ENCODE measurements at regions not wholly inside any gene's neighbourhood (a gene's known extent, or its start where the extent isn't known, plus 50 kb on each side); places are given as distances from the start of the nearest gene placed in this dataset.

GRCh38 chr4:96606451-96606850, 766.6 kb downstream of the PDHA2 start:
- TF ChIP-seq, protein P1, sequence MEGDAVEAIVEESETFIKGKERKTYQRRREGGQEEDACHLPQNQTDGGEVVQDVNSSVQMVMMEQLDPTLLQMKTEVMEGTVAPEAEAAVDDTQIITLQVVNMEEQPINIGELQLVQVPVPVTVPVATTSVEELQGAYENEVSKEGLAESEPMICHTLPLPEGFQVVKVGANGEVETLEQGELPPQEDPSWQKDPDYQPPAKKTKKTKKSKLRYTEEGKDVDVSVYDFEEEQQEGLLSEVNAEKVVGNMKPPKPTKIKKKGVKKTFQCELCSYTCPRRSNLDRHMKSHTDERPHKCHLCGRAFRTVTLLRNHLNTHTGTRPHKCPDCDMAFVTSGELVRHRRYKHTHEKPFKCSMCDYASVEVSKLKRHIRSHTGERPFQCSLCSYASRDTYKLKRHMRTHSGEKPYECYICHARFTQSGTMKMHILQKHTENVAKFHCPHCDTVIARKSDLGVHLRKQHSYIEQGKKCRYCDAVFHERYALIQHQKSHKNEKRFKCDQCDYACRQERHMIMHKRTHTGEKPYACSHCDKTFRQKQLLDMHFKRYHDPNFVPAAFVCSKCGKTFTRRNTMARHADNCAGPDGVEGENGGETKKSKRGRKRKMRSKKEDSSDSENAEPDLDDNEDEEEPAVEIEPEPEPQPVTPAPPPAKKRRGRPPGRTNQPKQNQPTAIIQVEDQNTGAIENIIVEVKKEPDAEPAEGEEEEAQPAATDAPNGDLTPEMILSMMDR (conservative IDR thresholded peaks at IDR 0.05; ENCODE audit: low read depth in 2 of 2): no peak
- TF ChIP-seq, protein P2, sequence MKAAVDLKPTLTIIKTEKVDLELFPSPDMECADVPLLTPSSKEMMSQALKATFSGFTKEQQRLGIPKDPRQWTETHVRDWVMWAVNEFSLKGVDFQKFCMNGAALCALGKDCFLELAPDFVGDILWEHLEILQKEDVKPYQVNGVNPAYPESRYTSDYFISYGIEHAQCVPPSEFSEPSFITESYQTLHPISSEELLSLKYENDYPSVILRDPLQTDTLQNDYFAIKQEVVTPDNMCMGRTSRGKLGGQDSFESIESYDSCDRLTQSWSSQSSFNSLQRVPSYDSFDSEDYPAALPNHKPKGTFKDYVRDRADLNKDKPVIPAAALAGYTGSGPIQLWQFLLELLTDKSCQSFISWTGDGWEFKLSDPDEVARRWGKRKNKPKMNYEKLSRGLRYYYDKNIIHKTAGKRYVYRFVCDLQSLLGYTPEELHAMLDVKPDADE (IDR thresholded peaks at IDR 0.05): no peak
- TF ChIP-seq POLR2AphosphoS5 (IDR thresholded peaks at IDR 0.05; ENCODE audit: low read depth): no peak
- TF ChIP-seq REST (IDR thresholded peaks at IDR 0.05; ENCODE audit: unreplicated experiment): no peak
- no peak for TF ChIP-seq ZNF331 (CRISPR knock-in tag; IDR thresholded peaks at IDR 0.05; ENCODE audit: low read depth)
- no peak for TF ChIP-seq EZH2 (IDR thresholded peaks at IDR 0.05; ENCODE audit: low read depth, unreplicated experiment)
- TF ChIP-seq CREB1 (CRISPR knock-in tag; IDR thresholded peaks at IDR 0.05; ENCODE audit: low read depth): no peak
- TF ChIP-seq EZH2phosphoT487 (IDR thresholded peaks at IDR 0.05; ENCODE audit: unreplicated experiment): no peak
- no peak for TF ChIP-seq STAT1 (IDR thresholded peaks at IDR 0.05; ENCODE audit: unreplicated experiment)
- TF ChIP-seq NANOG (IDR thresholded peaks at IDR 0.05; ENCODE audit: borderline replicate concordance): no peak
- no peak for TF ChIP-seq JUNB (IDR thresholded peaks at IDR 0.05; ENCODE audit: unreplicated experiment)

Measured in GM23338 (cell line).